ENCODE measurements at regions not wholly inside any gene's neighbourhood (a gene's known extent, or its start where the extent isn't known, plus 50 kb on each side); places are given as distances from the start of the nearest gene placed in this dataset.

DNA sequence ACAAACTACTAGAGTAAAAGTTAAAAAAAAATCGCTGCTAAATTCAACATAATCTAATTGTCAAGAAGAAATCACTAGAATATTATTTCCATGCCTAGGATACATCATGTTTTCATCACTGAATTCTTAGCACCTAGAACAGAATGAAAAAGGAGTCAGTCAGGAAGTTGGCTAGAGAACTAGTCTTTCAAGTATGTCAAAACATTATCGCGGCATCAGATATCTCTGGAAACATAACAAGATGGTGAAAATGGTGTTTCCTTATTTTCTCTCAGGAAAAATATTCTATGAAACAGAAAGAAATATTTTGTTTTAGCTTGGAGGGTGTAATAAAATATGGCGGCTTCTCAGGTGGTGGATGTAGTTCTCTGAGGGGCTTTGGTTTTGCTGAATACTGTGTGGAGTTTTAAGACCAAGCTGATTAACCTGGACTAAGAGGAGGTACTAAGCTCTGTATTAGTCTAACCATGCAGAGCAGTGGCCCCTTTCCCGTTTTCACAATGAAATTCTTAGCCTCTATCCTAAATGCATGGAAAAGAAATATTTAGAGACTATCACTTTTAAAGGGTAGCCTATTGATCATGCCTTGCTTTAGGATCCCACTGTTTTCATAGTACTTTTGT lies 205.6 kb downstream of the MDFIC start:
- DNase-seq (ENCODE audit: low spot score), result no peak

DNA sequence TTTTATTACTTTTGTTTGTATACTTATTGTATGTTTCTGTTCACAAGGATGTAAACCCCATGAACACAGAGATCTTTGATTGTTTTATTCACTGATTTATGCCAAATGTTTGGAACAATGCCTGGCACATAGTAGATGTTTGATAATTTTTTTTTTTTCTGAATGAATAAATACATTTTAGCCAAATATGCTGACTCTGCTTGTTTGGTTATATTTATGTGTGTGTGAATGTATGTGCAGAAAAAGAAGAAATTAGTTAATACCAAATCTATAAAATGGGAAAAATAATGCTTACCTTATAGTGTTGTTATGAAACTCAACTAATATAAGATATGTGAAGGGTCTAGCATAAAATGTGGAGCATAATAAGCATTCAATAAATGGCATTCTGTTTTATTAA lies 203.9 kb downstream of the MDFIC start:
- DNase-seq (ENCODE audit: low spot score), result no peak

DNA sequence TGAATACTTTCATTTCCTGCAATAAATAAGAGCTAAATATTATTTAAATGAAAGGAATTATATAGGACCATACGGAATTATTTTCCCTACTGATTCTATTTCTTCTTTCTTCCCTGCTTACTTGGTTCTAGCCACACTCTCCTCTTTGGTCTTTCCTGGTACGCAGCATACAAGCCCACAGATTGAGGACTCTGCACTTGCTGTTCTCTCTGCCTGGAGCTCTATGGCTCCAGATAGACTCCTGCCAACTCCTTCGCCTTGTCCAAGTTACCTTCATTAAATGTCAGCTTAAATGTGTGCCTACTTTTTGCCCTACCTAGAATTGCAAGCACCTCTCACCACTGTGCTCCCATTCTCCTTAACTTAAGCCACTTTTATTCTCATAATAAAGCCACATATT lies 203.4 kb downstream of the MDFIC start:
- no peak for DNase-seq (ENCODE audit: low spot score)

GRCh38 chr7:115124409-115124939 lies 202.6 kb downstream of the MDFIC start:
- no peak for DNase-seq (ENCODE audit: low spot score)

DNA sequence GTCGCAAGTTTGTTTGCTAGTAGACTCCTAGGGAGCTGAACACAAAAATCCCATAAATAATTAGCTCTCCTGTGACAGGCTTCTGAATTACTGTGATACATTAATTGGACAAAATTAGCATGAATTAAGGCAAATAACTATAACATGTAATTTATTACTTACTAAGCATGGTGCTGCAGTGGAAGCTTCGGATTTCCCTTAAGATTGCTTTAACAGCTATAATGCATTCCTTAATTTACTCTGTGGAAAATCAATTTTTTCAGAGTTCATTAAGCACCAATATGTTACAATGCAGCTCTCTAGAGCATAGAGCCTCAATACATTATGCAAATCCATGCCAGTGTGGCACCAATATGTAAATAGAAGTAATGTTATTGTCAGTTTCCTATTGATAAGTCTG lies 201.5 kb downstream of the MDFIC start:
- DNase-seq (ENCODE audit: low spot score), result no peak

DNA sequence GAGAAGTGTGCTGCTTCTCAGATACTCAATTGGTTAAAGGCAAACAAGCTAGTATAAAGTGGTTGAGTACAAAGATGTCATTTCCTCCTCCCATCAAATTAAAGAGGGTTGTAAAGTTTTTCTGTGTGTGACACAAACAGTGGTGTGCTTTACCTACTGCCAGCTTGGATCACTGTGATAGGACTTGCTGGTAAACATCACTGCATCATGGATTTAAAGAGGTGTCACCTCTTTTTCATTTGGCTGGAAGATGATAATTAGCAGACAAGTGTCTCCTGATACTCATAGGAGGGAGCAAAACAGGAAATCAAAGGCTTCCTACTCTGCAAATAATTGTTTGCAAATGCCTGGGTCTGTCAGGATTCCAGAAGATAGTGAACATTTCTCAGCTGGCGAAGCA lies 200.5 kb downstream of the MDFIC start:
- no peak for DNase-seq (ENCODE audit: low spot score)

DNA sequence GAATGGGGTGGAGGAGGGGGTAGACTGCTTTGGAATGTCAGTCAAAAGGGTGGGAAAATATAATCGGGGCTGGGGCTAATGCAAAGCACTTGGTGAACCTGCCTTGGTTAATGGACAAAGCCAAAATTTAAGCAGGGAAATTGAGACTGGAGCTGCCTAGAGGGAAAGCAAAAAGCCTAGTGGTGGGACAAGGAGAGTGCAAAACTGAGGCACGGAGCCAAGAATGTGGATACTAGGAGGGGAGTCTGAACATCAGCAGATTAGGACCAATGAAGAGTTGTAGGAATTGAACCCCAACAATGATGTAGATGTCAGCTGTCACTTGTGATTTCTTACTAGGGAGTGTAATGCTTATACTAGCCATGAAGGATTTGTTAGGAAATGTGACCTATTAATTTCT lies 195.9 kb downstream of the MDFIC start:
- no peak for DNase-seq (ENCODE audit: low spot score)

DNA sequence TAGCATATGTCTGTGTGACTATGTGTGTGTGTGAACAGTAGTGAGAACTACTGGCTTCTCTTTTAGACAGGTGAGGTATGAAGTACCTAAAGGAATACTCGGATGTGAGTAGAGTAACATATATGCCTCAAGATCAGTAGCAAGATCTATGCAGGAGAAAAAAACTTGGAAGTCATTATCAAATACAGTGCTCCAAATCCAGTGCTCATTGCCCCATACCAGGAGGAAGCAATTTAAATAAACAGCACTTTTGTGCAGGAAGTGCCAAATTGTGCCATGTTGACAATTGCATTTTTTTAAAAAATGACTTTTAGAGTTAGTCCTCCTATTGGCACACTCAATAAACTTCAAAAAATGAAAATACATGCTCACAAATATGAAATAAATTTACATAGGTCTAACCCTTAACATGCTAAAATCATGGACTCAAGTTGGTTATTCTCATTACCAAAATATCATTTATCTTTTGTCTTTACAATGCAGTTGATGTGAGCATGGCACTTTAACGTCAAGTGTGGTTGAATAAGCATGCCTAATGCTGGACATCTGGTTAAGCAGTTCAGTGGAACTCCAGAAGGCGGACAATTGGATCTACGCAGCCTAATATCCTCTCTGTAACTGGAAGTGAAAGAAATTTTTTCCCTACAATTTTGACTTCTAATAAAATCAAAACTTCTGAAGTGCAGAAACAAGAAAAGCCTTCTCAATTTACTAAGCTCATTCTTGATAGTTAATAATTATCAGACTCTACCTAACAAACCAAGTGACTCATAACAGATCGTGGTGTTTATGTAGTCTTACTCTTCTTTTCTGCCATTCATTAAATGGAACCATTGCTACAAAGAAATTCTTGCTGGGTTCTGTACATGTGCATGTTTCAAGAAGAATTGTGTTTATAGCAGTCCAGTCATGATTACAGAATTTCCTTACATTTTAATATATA lies 195.2 kb downstream of the MDFIC start:
- no peak for DNase-seq (ENCODE audit: low spot score)

DNA sequence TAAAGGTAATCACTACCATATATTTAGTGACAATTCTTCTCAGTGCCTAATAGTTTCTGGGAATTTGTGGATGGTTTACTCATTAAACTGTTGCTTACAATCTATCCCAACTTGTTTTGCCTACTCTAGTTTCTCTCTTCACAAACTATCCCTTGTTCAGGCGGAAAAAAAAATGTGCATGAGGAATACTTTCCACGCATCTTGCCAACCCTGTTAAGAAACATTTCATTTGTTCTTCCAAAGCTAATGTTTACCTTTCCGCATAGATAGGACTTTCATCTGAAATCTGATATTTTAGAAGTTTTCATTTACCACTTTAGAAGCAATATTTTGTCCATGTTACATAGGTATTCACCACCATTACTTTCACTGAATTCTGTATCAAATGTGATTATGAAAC lies 191.9 kb downstream of the MDFIC start:
- DNase-seq (ENCODE audit: low spot score), result no peak

DNA sequence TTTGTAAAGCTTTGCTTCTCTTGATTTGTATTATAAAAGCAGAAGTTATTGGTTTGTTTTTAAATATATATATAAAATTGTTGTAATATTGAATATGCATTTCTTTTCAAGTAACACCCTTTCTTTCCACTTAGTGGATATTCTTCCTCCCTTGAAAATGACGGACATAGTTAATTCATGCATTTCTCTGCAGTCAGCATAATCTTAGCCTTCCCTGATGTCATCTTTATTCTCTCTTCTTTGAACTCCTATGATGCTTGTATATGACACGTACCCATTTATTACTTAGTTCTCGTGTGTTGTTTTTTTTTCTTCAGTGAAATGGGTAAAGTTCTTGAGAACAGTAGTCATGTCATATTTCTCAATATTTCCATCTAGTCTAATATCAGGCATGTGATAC lies 191.2 kb downstream of the MDFIC start:
- no peak for DNase-seq (ENCODE audit: low spot score)

DNA sequence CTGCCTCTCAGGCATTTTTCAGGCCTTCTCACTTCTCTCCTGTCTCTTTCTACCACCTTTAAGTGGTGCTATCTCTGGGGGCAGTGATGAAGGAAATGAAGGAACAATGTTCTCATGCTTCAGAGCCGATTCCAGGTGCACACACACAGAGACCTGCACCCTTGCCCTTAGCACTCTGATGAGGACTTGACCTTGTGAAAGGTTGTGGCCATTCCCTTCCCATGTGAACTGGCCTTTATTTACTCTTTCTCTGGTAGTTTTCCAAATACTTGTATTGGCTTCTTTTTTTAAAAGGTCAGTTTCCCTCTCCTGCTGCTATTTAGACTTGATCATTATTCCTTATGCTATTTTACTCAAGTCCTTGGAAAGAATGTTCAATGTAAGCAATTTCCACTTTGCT lies 188.6 kb downstream of the MDFIC start:
- no peak for DNase-seq (ENCODE audit: low spot score)

DNA sequence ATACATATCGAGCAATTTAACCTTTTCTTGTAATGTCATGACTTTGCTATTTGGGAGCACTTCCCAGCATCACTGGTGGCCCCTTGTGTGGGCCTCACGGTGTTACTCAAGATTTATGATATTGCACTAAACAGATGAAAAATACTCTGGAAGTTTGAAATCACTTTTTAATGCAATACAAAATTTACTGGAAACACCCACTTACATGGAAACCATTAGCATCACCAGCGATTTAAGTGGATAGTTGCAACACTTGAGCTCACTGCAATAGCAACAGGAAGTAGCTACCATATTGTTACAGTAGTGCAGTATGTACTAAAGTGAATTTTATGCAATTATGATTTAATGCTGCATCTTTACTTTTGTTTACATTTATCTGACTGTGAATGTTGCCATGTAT lies 184.4 kb downstream of the MDFIC start:
- no peak for DNase-seq (ENCODE audit: low spot score)

DNA sequence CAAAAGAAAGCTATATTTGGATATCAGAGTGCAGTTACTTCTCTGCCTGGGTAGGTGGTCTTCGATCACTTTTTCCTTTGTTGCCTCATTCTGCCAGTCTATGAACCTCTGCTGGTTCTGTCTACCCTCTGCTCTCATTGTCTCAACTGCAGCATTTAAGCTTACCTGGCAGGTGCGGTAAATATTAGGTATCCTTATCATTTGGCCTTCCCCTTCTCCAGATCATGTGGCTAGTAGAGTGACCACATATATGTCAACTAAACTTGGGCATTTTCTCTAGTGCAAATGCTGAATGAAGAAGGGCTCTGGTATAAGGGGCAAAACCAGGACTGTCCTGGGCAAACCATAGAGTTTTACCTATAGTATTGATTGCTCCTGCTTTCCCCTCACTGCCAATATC lies 180.8 kb downstream of the MDFIC start:
- no peak for DNase-seq (ENCODE audit: low spot score)

DNA sequence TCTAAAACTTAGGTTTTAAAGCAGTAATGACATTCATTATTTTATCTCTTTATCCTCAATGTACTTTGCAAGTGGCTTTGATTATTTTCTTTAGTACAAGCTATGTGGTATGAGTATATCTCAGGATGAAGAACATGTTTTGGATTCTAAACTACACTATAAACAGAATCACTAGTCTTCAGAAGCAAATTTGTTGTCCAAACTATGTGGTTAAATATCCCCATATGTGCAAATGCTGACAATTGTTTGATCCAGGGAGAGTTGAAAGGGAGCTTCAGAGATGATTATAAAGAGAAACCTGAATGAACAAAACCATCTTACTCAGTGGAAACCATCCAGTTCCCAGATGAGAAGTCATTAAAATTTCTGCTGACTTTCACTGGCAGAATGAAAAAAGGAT lies 179.3 kb downstream of the MDFIC start:
- no peak for DNase-seq (ENCODE audit: low spot score)

- peak; percentile 11 for DNase-seq (ENCODE audit: low spot score)
Measured at GRCh38 chr7:115099906-115100305, 178.0 kb downstream of the MDFIC start.

- DNase-seq (ENCODE audit: low spot score), result peak; percentile 29
Measured at GRCh38 chr7:115097175-115097671, 175.3 kb downstream of the MDFIC start.

DNA sequence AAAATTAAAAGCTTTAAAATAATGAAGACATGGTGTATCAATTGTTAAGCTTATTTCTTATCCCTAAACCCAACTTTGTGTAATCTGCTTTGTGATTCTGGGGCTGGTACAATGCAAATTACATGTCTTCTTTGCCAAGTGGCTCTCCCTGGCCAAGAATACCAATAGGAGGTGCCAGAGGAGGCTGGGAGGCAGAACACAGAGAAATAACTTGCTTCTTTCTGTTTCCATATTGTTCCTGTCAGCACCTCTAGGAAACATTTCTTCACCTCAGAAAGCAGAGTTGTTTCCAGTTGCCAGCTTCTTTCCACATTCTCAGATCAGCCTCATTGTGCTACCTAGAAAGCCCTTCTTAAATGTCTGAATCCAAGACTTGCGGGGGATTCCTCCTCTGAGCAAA lies 174.4 kb downstream of the MDFIC start:
- DNase-seq (ENCODE audit: low spot score), result no peak

- no peak for DNase-seq (ENCODE audit: low spot score)
Measured at GRCh38 chr7:115094163-115094562, 172.3 kb downstream of the MDFIC start.

GRCh38 chr7:115088893-115089292 lies 167.0 kb downstream of the MDFIC start:
- no peak for DNase-seq (ENCODE audit: low spot score)

DNA sequence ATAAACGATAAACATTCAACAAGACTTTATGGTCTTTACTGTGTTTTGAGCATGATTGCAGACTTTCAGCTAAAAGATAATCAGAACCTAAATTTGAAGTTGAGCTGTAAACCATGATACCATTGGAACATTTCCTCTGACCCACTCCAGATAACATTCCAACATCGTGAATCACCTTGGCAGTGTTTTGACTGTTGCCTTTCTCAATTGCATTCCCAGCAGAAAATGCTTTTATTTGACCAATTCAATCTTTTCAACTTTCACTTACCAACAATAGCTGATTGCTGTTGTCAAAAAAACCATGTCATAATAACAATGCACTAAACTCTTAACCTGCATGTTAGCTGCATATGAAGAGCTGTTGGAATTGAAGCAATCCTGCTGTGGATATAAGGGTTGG lies 165.5 kb downstream of the MDFIC start:
- peak; percentile 87 for DNase-seq (ENCODE audit: low spot score)

DNA sequence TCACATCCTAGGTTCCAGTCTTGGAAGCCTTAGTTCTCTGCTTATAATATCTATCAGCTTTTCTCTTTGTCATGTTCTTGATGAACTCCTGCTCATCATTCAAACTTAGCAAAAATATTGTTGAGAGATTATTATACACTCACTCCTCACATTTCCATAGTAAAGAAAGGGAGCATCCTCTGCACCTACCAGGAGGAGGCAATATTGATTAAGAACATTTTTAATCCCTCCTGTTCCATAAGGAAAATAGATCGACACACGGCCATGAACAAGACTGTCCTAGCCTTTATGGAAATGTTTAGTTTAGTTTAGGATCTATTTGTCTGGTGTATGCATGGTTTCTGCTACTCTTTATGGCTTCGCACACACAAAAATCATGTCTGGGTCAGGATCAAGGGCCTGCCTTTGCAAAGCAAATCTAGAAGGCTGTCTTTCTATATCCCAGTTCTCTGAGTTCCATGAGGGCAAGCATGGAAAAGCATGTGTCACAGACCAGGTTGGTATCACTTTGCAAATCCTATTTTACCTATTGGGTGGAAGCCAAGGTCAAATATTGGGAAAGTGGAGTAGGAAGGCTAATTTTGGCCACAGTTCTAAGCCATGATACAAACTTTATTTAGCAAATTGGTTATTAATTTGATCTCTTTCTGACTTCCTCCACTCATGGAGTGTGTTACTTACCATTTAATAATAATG lies 164.4 kb downstream of the MDFIC start:
- no peak for DNase-seq (ENCODE audit: low spot score)

- no peak for DNase-seq (ENCODE audit: low spot score)
Measured at GRCh38 chr7:115085421-115085820, 163.5 kb downstream of the MDFIC start.

- no peak for DNase-seq (ENCODE audit: low spot score)
Measured at GRCh38 chr7:115083935-115084334, 162.0 kb downstream of the MDFIC start.
